ENCODE measurements at regions not wholly inside any gene's neighbourhood (a gene's known extent, or its start where the extent isn't known, plus 50 kb on each side); places are given as distances from the start of the nearest gene placed in this dataset.

- H3K9me3 Mint-ChIP-seq, result no peaks in the 10 kb centered on the region
- H3K36me3 Mint-ChIP-seq, result no peaks in the 10 kb centered on the region
- ATAC-seq (no peak), DNase-seq (ENCODE audit: low spot score in 2 of 2) (no peak)
- peaks cover 10% of the 10 kb centered on the region for H3K4me1 Mint-ChIP-seq
- no peak overlapping the region for H3K27ac Mint-ChIP-seq
- H3K4me3 Mint-ChIP-seq, result no peak overlapping the region
These were observed 51.1 kb upstream of the CPLX2 start for GRCh38 chr5:175820230-175820629.
